Gastrocnemius medialis (tissue), 4 donors: ENCODE measurements at regions not wholly inside any gene's neighbourhood (a gene's known extent, or its start where the extent isn't known, plus 50 kb on each side); places are given as distances from the start of the nearest gene placed in this dataset.
"Not testable (repeated sequence)": the region's sequence is repeated elsewhere in the genome, so short reads cannot be mapped to it uniquely, and the experiment has no call there.

Experiments used
- CTCF ChIP-seq, 5 experiments: fragments of 450-650 bp in 3 of 5; fragments of 200-600 bp in 2 of 5; sonication (generic) in 2 of 5; IDR thresholded peaks in 4 of 5; conservative IDR thresholded peaks in 1 of 5; 1 replicate in 4 of 5; 2 replicates in 1 of 5; pipeline ENCODE4 v1.5.1; 2016 to 2019; ENCODE audit warnings: antibody characterized with exemption in 5 of 5, mild to moderate bottlenecking in 3 of 5, moderate library complexity in 3 of 5
- POLR2A ChIP-seq, 2 donors: fragments of 450-650 bp; IDR thresholded peaks; one replicate each; pipeline ENCODE4 v1.6.1; 2017; ENCODE audit warnings: antibody characterized with exemption in 2 of 2, mild to moderate bottlenecking in 2 of 2, moderate library complexity in 2 of 2

- TF ChIP-seq POLR2A (IDR thresholded peaks at IDR 0.05); CTCF (IDR thresholded peaks at IDR 0.05 in 4 of 5, conservative IDR thresholded peaks at IDR 0.05 in 1 of 5): not testable (repeated sequence)
These were observed 891.7 kb upstream of the CDH10 start for GRCh38 chr5:25536461-25536860.
